HS-27A (cell line): ENCODE measurements at regions not wholly inside any gene's neighbourhood (a gene's known extent, or its start where the extent isn't known, plus 50 kb on each side); places are given as distances from the start of the nearest gene placed in this dataset.

Experiments used
- DNase-seq: peaks from one replicate; pipeline ENCODE4 v3.0.0-alpha.2; 2012; ENCODE audit warnings: low read depth, missing footprints

GRCh38 chr13:99055281-99055680 lies 77.4 kb upstream of the DOCK9 start:
- DNase-seq = no peak

GRCh38 chr13:99055735-99056134 lies 77.9 kb upstream of the DOCK9 start:
- no peak for DNase-seq

GRCh38 chr13:99056381-99057014 lies 78.6 kb upstream of the DOCK9 start:
- no peak for DNase-seq

- DNase-seq = no peak
Measured at GRCh38 chr13:99057310-99057975, 79.6 kb upstream of the DOCK9 start.

- DNase-seq = no peak
Measured at GRCh38 chr13:99058527-99059495, 80.9 kb upstream of the DOCK9 start.

- no peak for DNase-seq
Measured at GRCh38 chr13:99059498-99060075, 81.7 kb upstream of the DOCK9 start.

GRCh38 chr13:99061411-99061810 lies 83.5 kb upstream of the DOCK9 start:
- DNase-seq = no peak

- DNase-seq = no peak
Measured at GRCh38 chr13:99062593-99062992, 84.7 kb upstream of the DOCK9 start.

- no peak for DNase-seq
Measured at GRCh38 chr13:99063178-99063577, 85.3 kb upstream of the DOCK9 start.

GRCh38 chr13:99063952-99064351 lies 86.1 kb upstream of the DOCK9 start:
- no peak for DNase-seq

GRCh38 chr13:99064624-99065234 lies 86.9 kb upstream of the DOCK9 start:
- DNase-seq = no peak

- no peak for DNase-seq
Measured at GRCh38 chr13:99065235-99066015, 87.6 kb upstream of the DOCK9 start.

- DNase-seq = no peak
Measured at GRCh38 chr13:99066219-99066618, 88.4 kb upstream of the DOCK9 start.

GRCh38 chr13:99067159-99067985 lies 89.5 kb upstream of the DOCK9 start:
- DNase-seq = no peak

GRCh38 chr13:99071211-99071610 lies 93.3 kb upstream of the DOCK9 start:
- no peak for DNase-seq

- no peak for DNase-seq
Measured at GRCh38 chr13:99071666-99072065, 93.8 kb upstream of the DOCK9 start.

GRCh38 chr13:99072356-99072755 lies 94.5 kb upstream of the DOCK9 start:
- no peak for DNase-seq

- no peak for DNase-seq
Measured at GRCh38 chr13:99072941-99073340, 95.1 kb upstream of the DOCK9 start.

- DNase-seq = no peak
Measured at GRCh38 chr13:99074693-99075092, 96.8 kb upstream of the DOCK9 start.
